ENCODE measurements at regions not wholly inside any gene's neighbourhood (a gene's known extent, or its start where the extent isn't known, plus 50 kb on each side); places are given as distances from the start of the nearest gene placed in this dataset.

- ChIA-PET CTCF (no interaction called here), POLR2A (interaction anchor here (1.3 kb wide), 1 partner anchor 9 kb away, joined by 5 read pairs; no protein-coding TSS in a partner anchor)
- no peak overlapping the region for H3K4me3 ChIP-seq (ENCODE audit: low read depth, low read length)
- H3K27me3 ChIP-seq (ENCODE audit: control insufficient read depth, insufficient read depth, low read length) = peaks cover 13% of the 10 kb centered on the region
- no peak overlapping the region for H3K27ac ChIP-seq (ENCODE audit: low read depth, low read length)
- no peak for TF ChIP-seq CTCF (IDR thresholded peaks at IDR 0.05; ENCODE audit: low read depth, low read length)
- no peaks in the 10 kb centered on the region for H3K9me3 ChIP-seq (ENCODE audit: control insufficient read depth, insufficient read depth, low read length)
- peak; percentile 27 for DNase-seq (ENCODE audit: low read depth, low spot score)
Measured at GRCh38 chr10:78552261-78552811, 516.4 kb upstream of the ZMIZ1 start.

GRCh38 chr10:78553792-78554191 is 515.0 kb upstream of the ZMIZ1 start:
- Histone ChIP-seq H3K27me3 (ENCODE audit: control insufficient read depth, insufficient read depth, low read length) (peaks cover 7% of the 10 kb centered on the region), H3K9me3 (ENCODE audit: control insufficient read depth, insufficient read depth, low read length) (no peaks in the 10 kb centered on the region), H3K27ac (ENCODE audit: low read depth, low read length) (no peak overlapping the region), H3K4me3 (ENCODE audit: low read depth, low read length) (no peak overlapping the region)
- TF ChIP-seq CTCF (IDR thresholded peaks at IDR 0.05; ENCODE audit: low read depth, low read length) = no peak
- POLR2A ChIA-PET = no interaction called here
- no peak for DNase-seq (ENCODE audit: low read depth, low spot score)
- CTCF ChIA-PET = no interaction called here

- no peak overlapping the region for H3K27ac ChIP-seq (ENCODE audit: low read depth, low read length)
- no peak overlapping the region for H3K4me3 ChIP-seq (ENCODE audit: low read depth, low read length)
- ChIA-PET POLR2A (no interaction called here), CTCF (no interaction called here)
- peaks cover 1% of the 10 kb centered on the region for H3K27me3 ChIP-seq (ENCODE audit: control insufficient read depth, insufficient read depth, low read length)
- no peaks in the 10 kb centered on the region for H3K9me3 ChIP-seq (ENCODE audit: control insufficient read depth, insufficient read depth, low read length)
- TF ChIP-seq CTCF (IDR thresholded peaks at IDR 0.05; ENCODE audit: low read depth, low read length) = no peak
- no peak for DNase-seq (ENCODE audit: low read depth, low spot score)
Measured at GRCh38 chr10:78555128-78555527, 513.6 kb upstream of the ZMIZ1 start.

- ChIA-PET CTCF (no interaction called here), POLR2A (no interaction called here)
- peaks cover 2% of the 10 kb centered on the region for H3K27me3 ChIP-seq (ENCODE audit: control insufficient read depth, insufficient read depth, low read length)
- no peak overlapping the region for H3K4me3 ChIP-seq (ENCODE audit: low read depth, low read length)
- no peak for DNase-seq (ENCODE audit: low read depth, low spot score)
- H3K9me3 ChIP-seq (ENCODE audit: control insufficient read depth, insufficient read depth, low read length) = no peaks in the 10 kb centered on the region
- no peak overlapping the region for H3K27ac ChIP-seq (ENCODE audit: low read depth, low read length)
- TF ChIP-seq CTCF (IDR thresholded peaks at IDR 0.05; ENCODE audit: low read depth, low read length) = no peak
Measured at GRCh38 chr10:78556705-78557432, 511.9 kb upstream of the ZMIZ1 start.

DNA sequence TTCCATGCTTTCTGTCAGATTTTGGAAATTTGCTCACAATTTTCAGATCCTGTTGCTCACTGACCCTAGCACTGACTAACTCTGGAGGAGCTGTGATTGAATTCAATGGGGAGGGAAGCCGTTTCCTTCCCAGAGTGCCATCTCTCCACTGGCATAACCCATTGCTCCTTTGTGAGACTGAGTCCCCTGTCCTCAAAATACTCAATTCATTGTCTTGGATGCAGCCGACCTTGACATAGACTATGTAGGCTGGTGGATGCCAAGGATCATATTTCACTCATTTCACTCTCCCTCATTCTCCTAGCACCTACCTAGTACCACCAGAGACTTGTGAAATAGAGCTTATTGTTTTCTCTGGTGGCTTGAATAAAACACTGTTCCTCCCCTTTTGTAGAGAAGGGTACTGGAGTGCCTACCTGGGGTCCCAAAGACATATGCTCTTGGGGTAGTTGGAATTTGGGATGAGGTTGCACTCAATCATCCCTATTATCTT is 511.3 kb upstream of the ZMIZ1 start:
- H3K4me3 ChIP-seq (ENCODE audit: low read depth, low read length) = no peak overlapping the region
- H3K9me3 ChIP-seq (ENCODE audit: control insufficient read depth, insufficient read depth, low read length) = no peaks in the 10 kb centered on the region
- H3K27ac ChIP-seq (ENCODE audit: low read depth, low read length) = no peak overlapping the region
- POLR2A ChIA-PET = no interaction called here
- no peak for DNase-seq (ENCODE audit: low read depth, low spot score)
- CTCF ChIA-PET = no interaction called here
- no peak for TF ChIP-seq CTCF (IDR thresholded peaks at IDR 0.05; ENCODE audit: low read depth, low read length)
- H3K27me3 ChIP-seq (ENCODE audit: control insufficient read depth, insufficient read depth, low read length) = peaks cover 2% of the 10 kb centered on the region
